HCEC 1CT (cell line): ENCODE measurements at regions not wholly inside any gene's neighbourhood (a gene's known extent, or its start where the extent isn't known, plus 50 kb on each side); places are given as distances from the start of the nearest gene placed in this dataset.
"Not testable (repeated sequence)": the region's sequence is repeated elsewhere in the genome, so short reads cannot be mapped to it uniquely, and the experiment has no call there.

Source experiments
- DNase-seq: peaks from one replicate; pipeline ENCODE4 v3.0.0-alpha.2; 2017

GRCh38 chr4:147168200-147168599, 222.5 kb upstream of the TTC29 start:
- not testable (repeated sequence) for DNase-seq

- DNase-seq = no peak
These were observed 227.7 kb upstream of the TTC29 start for GRCh38 chr4:147173322-147173721.

GRCh38 chr4:147173797-147174432, 228.3 kb upstream of the TTC29 start:
- DNase-seq = no peak

- no peak for DNase-seq
These were observed 228.9 kb upstream of the TTC29 start for GRCh38 chr4:147174591-147174990.

- no peak for DNase-seq
These were observed 229.9 kb upstream of the TTC29 start for GRCh38 chr4:147175460-147176025.

GRCh38 chr4:147182041-147182440, 236.4 kb upstream of the TTC29 start:
- DNase-seq = no peak

GRCh38 chr4:147192679-147193078, 247.0 kb upstream of the TTC29 start:
- DNase-seq = no peak

- no peak for DNase-seq
These were observed 248.4 kb upstream of the TTC29 start for GRCh38 chr4:147194114-147194513.

GRCh38 chr4:147194604-147195003, 248.9 kb upstream of the TTC29 start:
- no peak for DNase-seq

GRCh38 chr4:147195386-147195785, 249.7 kb upstream of the TTC29 start:
- no peak for DNase-seq

GRCh38 chr4:147198411-147199051, 252.9 kb upstream of the TTC29 start:
- DNase-seq = no peak

GRCh38 chr4:147201016-147201415, 255.4 kb upstream of the TTC29 start:
- no peak for DNase-seq

- no peak for DNase-seq
These were observed 261.1 kb upstream of the TTC29 start for GRCh38 chr4:147206807-147207206.

- no peak for DNase-seq
These were observed 262.2 kb upstream of the TTC29 start for GRCh38 chr4:147207911-147208310.

- no peak for DNase-seq
These were observed 263.2 kb upstream of the EDNRA start for GRCh38 chr4:147217655-147218054.

GRCh38 chr4:147219145-147219544, 261.8 kb upstream of the EDNRA start:
- DNase-seq = no peak

GRCh38 chr4:147220833-147221232, 260.1 kb upstream of the EDNRA start:
- no peak for DNase-seq

- DNase-seq = no peak
These were observed 258.0 kb upstream of the EDNRA start for GRCh38 chr4:147222906-147223305.

- DNase-seq = no peak
These were observed 257.3 kb upstream of the EDNRA start for GRCh38 chr4:147223576-147223975.

GRCh38 chr4:147236806-147237205, 244.1 kb upstream of the EDNRA start:
- no peak for DNase-seq

- no peak for DNase-seq
These were observed 236.1 kb upstream of the EDNRA start for GRCh38 chr4:147244786-147245185.

- DNase-seq = no peak
These were observed 234.8 kb upstream of the EDNRA start for GRCh38 chr4:147246096-147246495.

- not testable (repeated sequence) for DNase-seq
These were observed 234.4 kb upstream of the EDNRA start for GRCh38 chr4:147246528-147246927.

GRCh38 chr4:147247579-147247978, 233.3 kb upstream of the EDNRA start:
- no peak for DNase-seq

GRCh38 chr4:147250062-147250461, 230.8 kb upstream of the EDNRA start:
- no peak for DNase-seq
